ENCODE measurements at regions not wholly inside any gene's neighbourhood (a gene's known extent, or its start where the extent isn't known, plus 50 kb on each side); places are given as distances from the start of the nearest gene placed in this dataset.

- no peak for TF ChIP-seq ZBTB43 (CRISPR knock-in tag; IDR thresholded peaks at IDR 0.05)
These were observed 748.3 kb upstream of the NECTIN3 start (continued) for GRCh38 chr3:110323349-110323748.

- H3K4me3 Mint-ChIP-seq = no peak overlapping the region
- H3K27ac Mint-ChIP-seq = no peak overlapping the region
- TF ChIP-seq AR (CRISPR knock-in tag; IDR thresholded peaks at IDR 0.05) (no peak), GRHL2 (CRISPR knock-in tag; IDR thresholded peaks at IDR 0.05; ENCODE audit: insufficient replicate concordance, severe bottlenecking) (no peak), ZNF317 (CRISPR knock-in tag; IDR thresholded peaks at IDR 0.05; ENCODE audit: borderline replicate concordance, low read depth) (no peak), CREM (CRISPR knock-in tag; IDR thresholded peaks at IDR 0.05) (no peak), STAT6 (CRISPR knock-in tag; conservative IDR thresholded peaks at IDR 0.05; ENCODE audit: low read depth) (no peak), ARID4B (CRISPR knock-in tag; IDR thresholded peaks at IDR 0.05; ENCODE audit: borderline replicate concordance) (no peak), CREB1 (CRISPR knock-in tag; IDR thresholded peaks at IDR 0.05) (no peak), E2F4 (CRISPR knock-in tag; IDR thresholded peaks at IDR 0.05; ENCODE audit: borderline replicate concordance, low read depth) (no peak), CDX4 (CRISPR knock-in tag; IDR thresholded peaks at IDR 0.05; ENCODE audit: borderline replicate concordance) (no peak)
- ChIA-PET POLR2A (no interaction called here), CTCF (interaction anchor here (1.4 kb wide), 1 partner anchor 10 kb away, joined by 7 read pairs; no protein-coding TSS in a partner anchor)
- ATAC-seq (no peak), DNase-seq (ENCODE audit: low spot score) (no peak)
- peaks cover 8% of the 10 kb centered on the region for H3K4me1 Mint-ChIP-seq
- peaks cover 28% of the 10 kb centered on the region for H3K9me3 Mint-ChIP-seq
- H3K27me3 Mint-ChIP-seq (ENCODE audit: low read depth) = no peaks in the 10 kb centered on the region
- peaks cover 14% of the 10 kb centered on the region for H3K36me3 Mint-ChIP-seq
These were observed 747.4 kb upstream of the NECTIN3 start for GRCh38 chr3:110324171-110324705.

Measured in WTC11 (cell line).